ENCODE measurements at regions not wholly inside any gene's neighbourhood (a gene's known extent, or its start where the extent isn't known, plus 50 kb on each side); places are given as distances from the start of the nearest gene placed in this dataset.

GRCh38 chr14:87170179-87170578 lies 822.8 kb downstream of the GALC start:
- DNase-seq (ENCODE audit: low spot score): no peak

GRCh38 chr14:87169362-87169761 lies 823.6 kb downstream of the GALC start:
- DNase-seq (ENCODE audit: low spot score): no peak

DNA sequence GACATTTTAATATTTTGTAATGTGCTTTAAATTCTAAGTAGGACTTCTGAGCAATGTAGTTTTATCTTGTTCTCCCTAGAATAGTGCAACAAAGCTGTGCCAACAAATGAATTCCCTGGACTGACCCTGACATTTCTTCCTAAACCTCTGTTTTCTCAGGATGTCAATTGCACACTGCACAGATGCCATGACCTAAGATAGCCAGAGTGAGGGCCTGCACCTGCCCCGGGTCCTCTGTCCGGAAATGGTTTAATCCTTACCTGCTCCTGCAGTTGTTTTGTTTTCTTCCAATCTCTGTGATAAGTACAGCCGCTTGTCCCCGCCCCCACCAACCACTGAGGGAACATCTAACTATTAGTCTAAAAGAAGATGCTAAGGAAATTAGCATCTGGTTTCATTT lies 831.5 kb downstream of the GALC start:
- no peak for DNase-seq (ENCODE audit: low spot score)

DNA sequence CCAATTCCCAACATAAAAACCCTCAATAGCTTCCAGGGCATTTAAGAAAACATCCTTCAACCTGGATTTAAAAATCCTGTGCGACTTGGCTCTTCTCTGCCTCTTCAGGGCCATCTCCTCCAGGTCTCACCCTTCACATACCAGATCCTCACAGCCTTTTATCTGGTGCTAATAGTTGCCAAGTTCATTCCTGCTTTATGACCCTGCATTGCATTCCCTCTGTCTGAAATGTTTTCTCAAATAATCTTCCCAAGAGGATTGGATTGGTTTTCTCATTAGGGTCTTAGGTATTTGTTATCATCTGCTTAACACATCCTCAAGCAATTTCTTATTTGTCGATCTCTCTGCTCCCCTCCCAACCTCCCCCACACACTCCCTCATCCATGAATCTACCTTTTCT lies 832.0 kb downstream of the GALC start:
- DNase-seq (ENCODE audit: low spot score): no peak

GRCh38 chr14:87158283-87158682 lies 834.7 kb downstream of the GALC start:
- DNase-seq (ENCODE audit: low spot score): no peak

DNA sequence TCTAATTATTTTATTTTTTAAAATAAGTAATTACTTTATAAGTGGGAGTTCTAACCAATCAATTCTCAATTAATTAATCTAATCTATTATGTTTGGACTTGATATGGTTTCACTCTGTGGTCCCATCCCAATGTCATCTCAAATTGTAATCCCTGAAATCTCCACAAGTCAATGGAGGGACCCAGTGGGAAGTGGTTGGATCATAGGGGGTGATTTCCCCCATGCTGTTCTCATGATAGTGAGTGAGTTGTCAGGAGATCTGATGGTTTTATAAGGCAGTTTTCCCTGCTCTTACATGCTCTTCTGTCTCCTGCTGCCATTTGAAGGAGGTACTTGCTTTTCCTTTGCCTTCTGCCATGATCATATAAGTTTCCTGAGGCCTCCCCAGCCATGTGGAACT lies 836.1 kb downstream of the GALC start:
- no peak for DNase-seq (ENCODE audit: low spot score)

DNA sequence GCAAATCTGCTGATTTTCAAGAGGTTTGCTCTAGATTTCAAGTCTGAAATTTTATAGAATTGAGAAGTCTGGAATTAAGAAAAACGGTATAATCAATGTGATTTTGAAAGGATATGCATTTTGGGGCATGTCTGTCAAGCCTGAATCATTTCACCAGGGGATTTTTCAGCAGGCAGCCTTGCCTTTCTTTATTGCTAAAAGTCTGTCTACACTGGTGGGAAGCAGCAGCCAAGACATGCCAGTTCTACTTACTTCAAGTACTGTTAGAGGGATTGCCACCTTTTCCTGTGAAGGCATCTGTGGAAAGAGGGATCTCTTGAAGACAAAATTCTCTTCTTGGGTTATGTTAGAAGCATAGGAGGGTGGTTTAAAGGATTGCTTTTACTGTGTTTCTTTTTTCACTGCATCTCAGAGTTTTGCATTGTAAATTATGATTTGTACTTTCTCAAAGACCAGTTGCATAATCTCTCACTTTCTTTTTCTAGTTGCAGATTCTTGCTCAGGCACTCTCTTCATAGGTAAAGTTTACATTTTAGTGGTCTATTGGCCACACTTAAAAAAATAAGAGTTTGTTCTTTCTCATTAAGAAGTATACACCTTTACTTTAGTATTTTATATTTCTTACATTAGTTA lies 837.0 kb downstream of the GALC start:
- DNase-seq (ENCODE audit: low spot score): no peak

DNA sequence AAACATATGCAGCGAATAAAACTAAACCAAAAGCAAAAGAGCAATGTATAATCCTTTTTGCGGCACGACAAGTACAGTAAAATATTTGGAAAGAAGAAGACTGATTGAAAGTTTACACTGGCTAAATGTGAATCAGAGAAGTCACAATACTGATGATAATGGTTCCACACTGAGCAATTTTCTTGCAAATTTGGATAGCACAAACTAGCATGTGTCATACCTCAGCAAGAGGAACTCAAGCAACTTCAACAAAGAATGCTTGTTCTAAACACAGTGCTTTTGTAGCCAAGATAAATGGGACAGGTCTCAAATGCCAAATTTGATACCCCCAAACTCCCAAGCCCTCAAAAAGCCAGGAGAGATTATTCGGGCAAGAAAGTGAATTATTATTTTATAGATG lies 839.1 kb downstream of the GALC start:
- DNase-seq (ENCODE audit: low spot score): no peak

GRCh38 chr14:87153391-87153790 lies 839.6 kb downstream of the GALC start:
- DNase-seq (ENCODE audit: low spot score): no peak

DNA sequence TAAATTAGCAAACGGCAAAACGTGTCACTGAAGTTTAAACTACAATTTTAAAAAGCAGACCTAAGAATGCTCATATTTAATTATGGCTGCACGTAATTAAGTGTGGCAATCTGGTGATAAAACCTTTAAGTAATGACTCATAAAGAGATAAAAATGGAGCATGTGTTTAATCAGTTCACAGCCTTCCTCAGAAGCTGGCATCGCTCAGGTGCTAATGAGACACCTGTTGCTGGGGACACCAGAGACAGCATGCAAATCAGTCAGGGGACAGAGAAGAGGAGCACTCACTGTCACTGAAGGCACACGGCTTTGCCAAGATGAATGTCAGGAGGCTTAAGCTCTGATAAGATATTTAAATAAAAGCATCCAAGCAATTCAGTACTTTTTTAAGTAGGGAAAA lies 840.3 kb downstream of the GALC start:
- no peak for DNase-seq (ENCODE audit: low spot score)

DNA sequence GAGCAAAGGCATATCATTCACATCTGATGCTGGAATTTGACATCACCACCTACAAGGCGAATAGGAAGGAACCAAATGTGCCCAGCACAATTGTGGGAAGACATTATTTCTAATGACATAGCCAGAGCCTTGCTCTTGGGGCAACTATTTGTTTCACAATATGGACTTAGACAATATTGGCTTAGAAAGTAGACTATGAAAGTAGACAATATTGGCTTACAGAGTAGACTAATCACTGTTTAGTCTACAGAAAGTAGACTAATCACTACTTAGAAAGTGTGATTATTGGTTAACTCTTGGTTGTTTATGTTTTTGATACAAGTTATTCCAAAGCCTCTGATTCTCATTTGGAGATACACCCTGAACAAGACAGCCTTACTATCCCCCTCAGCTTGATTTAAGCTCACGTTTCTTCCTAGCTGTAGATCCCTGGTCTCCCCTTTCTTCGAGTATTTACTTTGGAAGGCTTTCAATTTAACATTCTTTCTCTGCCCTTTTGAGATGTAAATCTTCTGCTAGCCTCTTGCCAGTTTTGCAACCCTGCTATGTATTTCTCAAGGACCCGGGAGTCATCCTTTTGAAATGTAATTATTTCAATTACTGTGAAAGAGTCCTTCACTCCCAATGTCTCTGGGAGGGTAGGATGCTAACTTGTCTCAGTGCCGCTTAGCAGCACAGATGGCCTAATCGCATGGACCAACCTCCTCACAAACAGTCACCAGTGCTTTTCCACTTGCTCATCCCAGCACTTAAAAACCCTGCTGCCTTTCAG lies 843.2 kb downstream of the GALC start:
- DNase-seq (ENCODE audit: low spot score): no peak

- DNase-seq (ENCODE audit: low spot score): no peak
These were observed 844.3 kb downstream of the GALC start for GRCh38 chr14:87148655-87149054.

GRCh38 chr14:87142551-87143211 lies 850.3 kb downstream of the GALC start:
- DNase-seq (ENCODE audit: low spot score): no peak

- DNase-seq (ENCODE audit: low spot score): no peak
These were observed 851.2 kb downstream of the GALC start for GRCh38 chr14:87141801-87142200.

DNA sequence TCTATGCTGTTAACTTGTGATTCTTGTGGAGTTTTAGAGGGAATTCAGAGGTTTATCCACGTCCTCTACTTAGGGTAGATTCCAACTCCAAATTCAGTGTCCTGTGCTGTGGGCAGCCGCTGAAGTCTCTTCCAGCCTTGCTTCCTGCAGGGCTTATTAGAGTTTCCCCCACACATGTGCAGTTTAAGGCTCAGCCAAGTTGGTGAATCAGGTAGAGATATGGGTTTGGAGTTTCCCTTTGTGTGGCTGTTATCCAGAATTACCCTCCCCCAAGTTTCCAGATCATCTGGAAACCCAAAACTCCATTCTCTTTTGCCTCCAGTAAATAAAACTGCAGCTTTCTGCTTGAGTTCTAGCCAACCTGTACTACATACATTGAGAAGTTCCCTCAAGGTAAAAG lies 853.7 kb downstream of the GALC start:
- no peak for DNase-seq (ENCODE audit: low spot score)

DNA sequence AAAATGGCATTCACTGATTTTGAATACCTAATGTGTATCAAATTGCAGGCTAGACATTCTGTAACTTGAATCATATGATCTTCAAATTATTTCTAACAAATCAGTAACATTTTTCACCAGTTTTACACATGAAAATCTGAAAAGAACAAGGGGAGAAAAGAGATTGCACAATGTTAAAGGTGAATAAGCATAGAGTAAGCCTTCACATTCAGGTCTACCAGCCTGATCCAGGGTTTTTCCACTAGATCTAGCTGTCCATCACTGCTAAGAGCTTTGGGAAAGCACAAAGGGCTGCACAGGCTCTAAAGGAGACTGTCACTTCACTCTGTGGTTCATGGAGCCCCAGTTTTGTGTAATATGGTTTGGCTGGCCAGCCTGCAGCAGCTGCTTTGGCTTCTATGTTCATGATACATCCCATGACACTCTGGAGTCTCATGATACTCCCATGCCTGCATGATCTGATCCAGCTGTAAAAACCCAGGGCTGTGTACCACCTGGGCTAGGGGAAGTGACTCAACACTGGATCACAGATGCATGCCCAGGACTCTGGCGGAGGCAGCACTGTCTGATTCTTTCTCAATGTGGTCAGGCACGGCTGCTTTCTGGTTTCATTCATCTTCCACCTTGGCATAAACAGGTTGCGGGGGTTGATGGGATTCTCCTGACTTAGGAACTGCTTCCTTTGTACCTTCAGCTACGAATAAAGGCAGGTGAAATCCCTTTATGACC lies 859.7 kb downstream of the GALC start:
- no peak for DNase-seq (ENCODE audit: low spot score)

DNA sequence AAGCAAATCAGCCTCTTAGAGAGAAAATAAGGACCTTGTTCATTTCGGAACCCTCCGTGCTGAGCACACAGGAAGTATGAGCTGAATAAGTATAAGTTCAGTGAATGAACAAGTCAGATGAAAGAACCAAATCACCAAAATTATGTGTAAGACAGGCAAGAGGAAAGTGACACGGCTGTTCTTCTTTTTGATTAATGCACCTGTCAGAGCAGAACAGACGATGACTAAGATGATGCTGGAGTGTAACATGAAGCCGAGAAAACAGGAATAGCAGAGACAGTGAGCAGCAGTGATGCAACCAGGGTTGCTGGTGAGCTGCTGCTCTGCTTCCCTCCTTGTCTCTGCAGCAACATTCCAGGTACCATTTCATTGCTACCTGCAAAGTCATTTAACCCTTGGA lies 861.1 kb downstream of the GALC start:
- no peak for DNase-seq (ENCODE audit: low spot score)

- DNase-seq (ENCODE audit: low spot score): no peak
These were observed 870.8 kb downstream of the GALC start for GRCh38 chr14:87122166-87122565.

GRCh38 chr14:87121716-87122115 lies 871.3 kb downstream of the GALC start:
- no peak for DNase-seq (ENCODE audit: low spot score)

- DNase-seq (ENCODE audit: low spot score): no peak
These were observed 877.7 kb downstream of the GALC start for GRCh38 chr14:87115234-87115633.

- no peak for DNase-seq (ENCODE audit: low spot score)
These were observed 879.7 kb downstream of the GALC start for GRCh38 chr14:87113286-87113685.

- no peak for DNase-seq (ENCODE audit: low spot score)
These were observed 881.2 kb downstream of the GALC start for GRCh38 chr14:87111741-87112140.

- no peak for DNase-seq (ENCODE audit: low spot score)
These were observed 881.9 kb downstream of the GALC start for GRCh38 chr14:87111126-87111525.
